HepG2 (cell line): ENCODE measurements at regions not wholly inside any gene's neighbourhood (a gene's known extent, or its start where the extent isn't known, plus 50 kb on each side); places are given as distances from the start of the nearest gene placed in this dataset.

Experiments
- AKAP8 ChIP-seq: sonication (generic); formaldehyde crosslinking; IDR thresholded peaks from 2 replicates; pipeline ENCODE4 v1.5.1; 2020; ENCODE audit warnings: mild to moderate bottlenecking, missing genetic modification reagents
- TF ChIP-seq, protein P1 (sequence below): sonication (generic); formaldehyde crosslinking; IDR thresholded peaks from 2 replicates; pipeline ENCODE4 v1.4.0; 2020; ENCODE audit warnings: missing genetic modification reagents
- TF ChIP-seq, protein P2 (sequence below): sonication (generic); formaldehyde crosslinking; IDR thresholded peaks from 2 replicates; pipeline ENCODE4 v1.4.0; 2020; ENCODE audit warnings: missing genetic modification reagents, borderline replicate concordance
- TF ChIP-seq, protein P3 (sequence below): sonication (generic); formaldehyde crosslinking; IDR thresholded peaks from 2 replicates; pipeline ENCODE4 v1.5.1; 2020; ENCODE audit warnings: mild to moderate bottlenecking, missing genetic modification reagents, moderate library complexity

DNA sequence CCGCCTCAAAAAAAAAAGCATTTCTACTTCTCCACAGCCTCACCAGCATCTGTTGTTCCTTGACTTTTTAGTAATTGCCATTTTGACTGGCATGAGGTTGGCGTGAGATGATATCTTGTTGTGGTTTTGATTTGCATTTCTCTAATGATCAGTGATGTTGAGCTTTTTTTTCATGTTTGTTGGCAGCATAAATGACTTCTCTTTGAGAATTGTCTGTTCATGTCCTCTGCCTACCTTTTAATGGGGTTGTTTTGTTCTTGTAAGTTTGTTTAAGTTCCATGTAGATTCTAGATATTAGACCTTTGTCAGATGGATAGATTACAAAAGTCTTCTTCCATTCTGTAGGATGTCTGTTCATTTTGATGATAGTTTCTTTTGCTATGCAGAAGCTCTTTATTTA is 182.9 kb downstream of the FOXG1 start (continued):
- TF ChIP-seq, protein P1, sequence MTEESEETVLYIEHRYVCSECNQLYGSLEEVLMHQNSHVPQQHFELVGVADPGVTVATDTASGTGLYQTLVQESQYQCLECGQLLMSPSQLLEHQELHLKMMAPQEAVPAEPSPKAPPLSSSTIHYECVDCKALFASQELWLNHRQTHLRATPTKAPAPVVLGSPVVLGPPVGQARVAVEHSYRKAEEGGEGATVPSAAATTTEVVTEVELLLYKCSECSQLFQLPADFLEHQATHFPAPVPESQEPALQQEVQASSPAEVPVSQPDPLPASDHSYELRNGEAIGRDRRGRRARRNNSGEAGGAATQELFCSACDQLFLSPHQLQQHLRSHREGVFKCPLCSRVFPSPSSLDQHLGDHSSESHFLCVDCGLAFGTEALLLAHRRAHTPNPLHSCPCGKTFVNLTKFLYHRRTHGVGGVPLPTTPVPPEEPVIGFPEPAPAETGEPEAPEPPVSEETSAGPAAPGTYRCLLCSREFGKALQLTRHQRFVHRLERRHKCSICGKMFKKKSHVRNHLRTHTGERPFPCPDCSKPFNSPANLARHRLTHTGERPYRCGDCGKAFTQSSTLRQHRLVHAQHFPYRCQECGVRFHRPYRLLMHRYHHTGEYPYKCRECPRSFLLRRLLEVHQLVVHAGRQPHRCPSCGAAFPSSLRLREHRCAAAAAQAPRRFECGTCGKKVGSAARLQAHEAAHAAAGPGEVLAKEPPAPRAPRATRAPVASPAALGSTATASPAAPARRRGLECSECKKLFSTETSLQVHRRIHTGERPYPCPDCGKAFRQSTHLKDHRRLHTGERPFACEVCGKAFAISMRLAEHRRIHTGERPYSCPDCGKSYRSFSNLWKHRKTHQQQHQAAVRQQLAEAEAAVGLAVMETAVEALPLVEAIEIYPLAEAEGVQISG (CRISPR knock-in tag) = no peak
- TF ChIP-seq, protein P2, sequence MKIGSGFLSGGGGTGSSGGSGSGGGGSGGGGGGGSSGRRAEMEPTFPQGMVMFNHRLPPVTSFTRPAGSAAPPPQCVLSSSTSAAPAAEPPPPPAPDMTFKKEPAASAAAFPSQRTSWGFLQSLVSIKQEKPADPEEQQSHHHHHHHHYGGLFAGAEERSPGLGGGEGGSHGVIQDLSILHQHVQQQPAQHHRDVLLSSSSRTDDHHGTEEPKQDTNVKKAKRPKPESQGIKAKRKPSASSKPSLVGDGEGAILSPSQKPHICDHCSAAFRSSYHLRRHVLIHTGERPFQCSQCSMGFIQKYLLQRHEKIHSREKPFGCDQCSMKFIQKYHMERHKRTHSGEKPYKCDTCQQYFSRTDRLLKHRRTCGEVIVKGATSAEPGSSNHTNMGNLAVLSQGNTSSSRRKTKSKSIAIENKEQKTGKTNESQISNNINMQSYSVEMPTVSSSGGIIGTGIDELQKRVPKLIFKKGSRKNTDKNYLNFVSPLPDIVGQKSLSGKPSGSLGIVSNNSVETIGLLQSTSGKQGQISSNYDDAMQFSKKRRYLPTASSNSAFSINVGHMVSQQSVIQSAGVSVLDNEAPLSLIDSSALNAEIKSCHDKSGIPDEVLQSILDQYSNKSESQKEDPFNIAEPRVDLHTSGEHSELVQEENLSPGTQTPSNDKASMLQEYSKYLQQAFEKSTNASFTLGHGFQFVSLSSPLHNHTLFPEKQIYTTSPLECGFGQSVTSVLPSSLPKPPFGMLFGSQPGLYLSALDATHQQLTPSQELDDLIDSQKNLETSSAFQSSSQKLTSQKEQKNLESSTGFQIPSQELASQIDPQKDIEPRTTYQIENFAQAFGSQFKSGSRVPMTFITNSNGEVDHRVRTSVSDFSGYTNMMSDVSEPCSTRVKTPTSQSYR (CRISPR knock-in tag) = no peak
- TF ChIP-seq, protein P3, sequence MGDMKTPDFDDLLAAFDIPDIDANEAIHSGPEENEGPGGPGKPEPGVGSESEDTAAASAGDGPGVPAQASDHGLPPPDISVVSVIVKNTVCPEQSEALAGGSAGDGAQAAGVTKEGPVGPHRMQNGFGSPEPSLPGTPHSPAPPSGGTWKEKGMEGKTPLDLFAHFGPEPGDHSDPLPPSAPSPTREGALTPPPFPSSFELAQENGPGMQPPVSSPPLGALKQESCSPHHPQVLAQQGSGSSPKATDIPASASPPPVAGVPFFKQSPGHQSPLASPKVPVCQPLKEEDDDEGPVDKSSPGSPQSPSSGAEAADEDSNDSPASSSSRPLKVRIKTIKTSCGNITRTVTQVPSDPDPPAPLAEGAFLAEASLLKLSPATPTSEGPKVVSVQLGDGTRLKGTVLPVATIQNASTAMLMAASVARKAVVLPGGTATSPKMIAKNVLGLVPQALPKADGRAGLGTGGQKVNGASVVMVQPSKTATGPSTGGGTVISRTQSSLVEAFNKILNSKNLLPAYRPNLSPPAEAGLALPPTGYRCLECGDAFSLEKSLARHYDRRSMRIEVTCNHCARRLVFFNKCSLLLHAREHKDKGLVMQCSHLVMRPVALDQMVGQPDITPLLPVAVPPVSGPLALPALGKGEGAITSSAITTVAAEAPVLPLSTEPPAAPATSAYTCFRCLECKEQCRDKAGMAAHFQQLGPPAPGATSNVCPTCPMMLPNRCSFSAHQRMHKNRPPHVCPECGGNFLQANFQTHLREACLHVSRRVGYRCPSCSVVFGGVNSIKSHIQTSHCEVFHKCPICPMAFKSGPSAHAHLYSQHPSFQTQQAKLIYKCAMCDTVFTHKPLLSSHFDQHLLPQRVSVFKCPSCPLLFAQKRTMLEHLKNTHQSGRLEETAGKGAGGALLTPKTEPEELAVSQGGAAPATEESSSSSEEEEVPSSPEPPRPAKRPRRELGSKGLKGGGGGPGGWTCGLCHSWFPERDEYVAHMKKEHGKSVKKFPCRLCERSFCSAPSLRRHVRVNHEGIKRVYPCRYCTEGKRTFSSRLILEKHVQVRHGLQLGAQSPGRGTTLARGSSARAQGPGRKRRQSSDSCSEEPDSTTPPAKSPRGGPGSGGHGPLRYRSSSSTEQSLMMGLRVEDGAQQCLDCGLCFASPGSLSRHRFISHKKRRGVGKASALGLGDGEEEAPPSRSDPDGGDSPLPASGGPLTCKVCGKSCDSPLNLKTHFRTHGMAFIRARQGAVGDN (CRISPR knock-in tag) = no peak
- no peak for TF ChIP-seq AKAP8 (CRISPR knock-in tag)
